ENCODE measurements at regions not wholly inside any gene's neighbourhood (a gene's known extent, or its start where the extent isn't known, plus 50 kb on each side); places are given as distances from the start of the nearest gene placed in this dataset.

GRCh38 chr3:43957553-43957952, 266.8 kb downstream of the ABHD5 start (continued):
- TF ChIP-seq SUPT20H (IDR thresholded peaks at IDR 0.05; ENCODE audit: borderline replicate concordance, control insufficient read depth, low read depth, low read length), result no peak
- TF ChIP-seq TCF12 (IDR thresholded peaks at IDR 0.05; ENCODE audit: low read depth, low read length), result no peak
- TF ChIP-seq E4F1 (IDR thresholded peaks at IDR 0.05; ENCODE audit: borderline replicate concordance, partially characterized antibody), result no peak
- no peak for TF ChIP-seq NR2F1 (conservative IDR thresholded peaks at IDR 0.05)
- no peak for TF ChIP-seq KAT2A (conservative IDR thresholded peaks at IDR 0.05; ENCODE audit: control insufficient read depth, low read depth, low read length)
- TF ChIP-seq RAD51 (IDR thresholded peaks at IDR 0.05), result no peak
- no peak for TF ChIP-seq FOS (IDR thresholded peaks at IDR 0.05; ENCODE audit: borderline replicate concordance, extremely low read depth, insufficient read length)
- no peak for TF ChIP-seq NR2C2 (IDR thresholded peaks at IDR 0.05; ENCODE audit: borderline replicate concordance, control insufficient read depth, insufficient read length, low read depth)
- TF ChIP-seq MAX (IDR thresholded peaks at IDR 0.05; ENCODE audit: low read depth, low read length), result no peak

GRCh38 chr3:43958005-43958770, 267.4 kb downstream of the ABHD5 start:
- intact Hi-C loops (cut with micrococcal nuclease; ENCODE audit: unreplicated experiment) (no loop called here), in situ Hi-C loops (cut with MboI) (no loop called here)
- Histone ChIP-seq H3K9ac (ENCODE audit: control insufficient read depth, insufficient read depth, low read length) (no peak overlapping the region), H3K79me2 (ENCODE audit: control insufficient read depth, insufficient read depth, low read length) (no peaks in the 10 kb centered on the region), H2AFZ (ENCODE audit: control insufficient read depth, low read depth, low read length) (no peak overlapping the region), H4K20me1 (ENCODE audit: control insufficient read depth, insufficient read depth) (no peaks in the 10 kb centered on the region), H3K4me1 (ENCODE audit: control insufficient read depth, insufficient read depth, low read length) (peaks cover 31% of the 10 kb centered on the region), H3K36me3 (ENCODE audit: control insufficient read depth in 2 of 2, insufficient read depth in 2 of 2, low read length in 1 of 2) (no peaks in the 10 kb centered on the region), H3K4me2 (ENCODE audit: control insufficient read depth, insufficient read depth) (peak overlapping the region; percentile 54), H3K27me3 (replicated peaks in 1 of 2; ENCODE audit: control insufficient read depth in 2 of 2, insufficient read depth in 2 of 2, low read length in 1 of 2) (no peaks in the 10 kb centered on the region), H3K4me3 (peak overlapping the region; percentile 19; the same call in 1 of the 2 replicates), H3K27ac (ENCODE audit: control insufficient read depth, insufficient read depth) (no peak overlapping the region), H3K9me3 (replicated peaks; ENCODE audit: control insufficient read depth, insufficient read depth, low read length) (no peaks in the 10 kb centered on the region; the same call in 2 of the 3 replicates)
- no peak for FAIRE-seq
- 61% methylated on average over 16 of the region's 16 CpGs for WGBS (ENCODE audit: insufficient coverage, insufficient replicate concordance, low lambda C conversion rate, missing lambda C conversion rate)
- ATAC-seq, result peak; percentile 64
- ChIA-PET SMC1A (ENCODE audit: uncharacterized antibody, unreplicated experiment) (interaction anchor here (0.7 to 1.7 kb wide), 7 partner anchors 10 to 138 kb away, joined by 3 to 5 read pairs (median 3); no protein-coding TSS in a partner anchor), RAD21 (ENCODE audit: unreplicated experiment) (interaction anchor here (1.4 to 1.6 kb wide), 2 partner anchors 11 to 38 kb away, joined by 3 to 4 read pairs; no protein-coding TSS in a partner anchor), CTCF (interaction anchor here (1.5 kb wide), 1 partner anchor 11 kb away, joined by 6 read pairs; no protein-coding TSS in a partner anchor), POLR2A (no interaction called here)
- TF ChIP-seq KAT2A (conservative IDR thresholded peaks at IDR 0.05; ENCODE audit: control insufficient read depth, low read depth, low read length) (no peak), SPI1 (IDR thresholded peaks at IDR 0.05; ENCODE audit: borderline replicate concordance, insufficient read depth, low read depth, low read length) (peak; percentile 77)
- DNase-seq (ENCODE audit: low read depth, low spot score), result no peak
- no TSS peak for BruUV-seq (replicated peaks)
